Endothelial cell of umbilical vein (primary cell): ENCODE measurements at regions not wholly inside any gene's neighbourhood (a gene's known extent, or its start where the extent isn't known, plus 50 kb on each side); places are given as distances from the start of the nearest gene placed in this dataset.

Source experiments
- CTCF ChIP-seq, 2 donors: IDR thresholded peaks; 1 replicate in 1 of 2; 2 replicates in 1 of 2; pipeline ENCODE4 v1.5.1; 2011; ENCODE audit warnings: low read length in 2 of 2, mild to moderate bottlenecking in 2 of 2, moderate library complexity in 2 of 2, control low read depth in 1 of 2, inconsistent platforms in 1 of 2, low read depth in 1 of 2; ENCODE audit not compliant: insufficient read depth in 1 of 2; ENCODE audit errors: extremely low read depth in 1 of 2
- EZH2 ChIP-seq: IDR thresholded peaks from 2 replicates; pipeline ENCODE4 v1.6.1; 2012; ENCODE audit warnings: borderline replicate concordance, low read depth, mild to moderate bottlenecking, moderate library complexity, low read length, inconsistent platforms; ENCODE audit not compliant: severe bottlenecking
- JUN ChIP-seq: IDR thresholded peaks from 2 replicates; pipeline ENCODE4 v1.6.1; 2011; ENCODE audit warnings: borderline replicate concordance, low read depth; ENCODE audit not compliant: insufficient read length, insufficient read depth
- POLR2A ChIP-seq: IDR thresholded peaks from 2 replicates; pipeline ENCODE4 v1.6.1; 2012; ENCODE audit warnings: low read depth, mild to moderate bottlenecking, control low read depth, low read length

- TF ChIP-seq CTCF (IDR thresholded peaks at IDR 0.05; ENCODE audit: extremely low read depth in 1 of 2, insufficient read depth in 1 of 2, low read depth in 1 of 2, low read length in 2 of 2) (no peak), POLR2A (no peak), JUN (no peak), EZH2 (no peak)
Observed at GRCh38 chr5:148927307-148927946, 101.0 kb downstream of the ADRB2 start.
